K562 (cell line): ENCODE measurements at regions not wholly inside any gene's neighbourhood (a gene's known extent, or its start where the extent isn't known, plus 50 kb on each side); places are given as distances from the start of the nearest gene placed in this dataset.

Experiments
- ARID4B ChIP-seq: sonication (generic); formaldehyde crosslinking; IDR thresholded peaks from 2 replicates; pipeline ENCODE4 v1.8.0; 2022; ENCODE audit warnings: mild to moderate bottlenecking, missing genetic modification reagents
- CBFA2T2 ChIP-seq: fragments of 450-650 bp; conservative IDR thresholded peaks from 2 replicates; pipeline ENCODE4 v1.6.1; 2017; ENCODE audit warnings: mild to moderate bottlenecking
- CBFA2T3 ChIP-seq: fragments of 450-650 bp; IDR thresholded peaks from 2 replicates; pipeline ENCODE4 v1.6.1; 2017
- CHD4 ChIP-seq: fragments of 200-600 bp; sonication (generic); IDR thresholded peaks from 3 replicates; pipeline ENCODE4 v1.6.1; 2012; ENCODE audit warnings: low read depth, mild to moderate bottlenecking, mixed read lengths, low read length, inconsistent platforms; ENCODE audit not compliant: insufficient read depth, insufficient replicate concordance, poor library complexity, severe bottlenecking
- ESRRB ChIP-seq: fragments of 250-450 bp; sonication (Bioruptor Pico); IDR thresholded peaks from 2 replicates; pipeline ENCODE4 v1.5.0; 2020; ENCODE audit warnings: mild to moderate bottlenecking, moderate library complexity, borderline replicate concordance
- FOSL1 ChIP-seq: fragments of 200-800 bp; sonication (Bioruptor generic); conservative IDR thresholded peaks from 2 replicates; pipeline ENCODE4 v1.6.1; 2016; ENCODE audit warnings: missing genetic modification characterization, missing compliant biosample characterization
- KDM5B ChIP-seq: fragments of 200-600 bp; sonication (generic); IDR thresholded peaks from 2 replicates; pipeline ENCODE4 v1.6.1; 2012; ENCODE audit warnings: low read depth, mild to moderate bottlenecking, moderate library complexity, low read length, control low read depth, inconsistent platforms; ENCODE audit not compliant: insufficient replicate concordance
- MBD1 ChIP-seq: fragments of 250-450 bp; sonication (Bioruptor Pico); IDR thresholded peaks from 2 replicates; pipeline ENCODE4 v1.8.0; 2022; ENCODE audit warnings: inconsistent platforms
- MTA2 ChIP-seq: fragments of 450-650 bp; IDR thresholded peaks from 2 replicates; pipeline ENCODE4 v1.6.1; 2016; ENCODE audit warnings: low read depth
- NCOA1 ChIP-seq: fragments of 450-650 bp; IDR thresholded peaks from 2 replicates; pipeline ENCODE4 v1.6.1; 2016; ENCODE audit warnings: low read depth
- RAD21 ChIP-seq, 2 experiments: fragments of 250-450 bp in 1 of 2; fragments of 450-650 bp in 1 of 2; sonication (Bioruptor Pico) in 1 of 2; formaldehyde crosslinking in 1 of 2; IDR thresholded peaks in 1 of 2; conservative IDR thresholded peaks in 1 of 2; 2 replicates each; pipeline versions ENCODE4 v1.4.0 to v1.8.0; 2020 to 2022; ENCODE audit warnings: mild to moderate bottlenecking in 2 of 2, moderate library complexity in 1 of 2
- RBFOX2 ChIP-seq: fragments of 200-400 bp; formaldehyde crosslinking; IDR thresholded peaks from 2 replicates; pipeline ENCODE4 v1.6.1; 2017; ENCODE audit warnings: low read depth, mild to moderate bottlenecking, low read length, moderate library complexity
- SOX6 ChIP-seq: fragments of 450-650 bp; IDR thresholded peaks from 2 replicates; pipeline ENCODE4 v1.6.1; 2014; ENCODE audit warnings: mild to moderate bottlenecking
- ZBTB5 ChIP-seq: fragments of 450-650 bp; IDR thresholded peaks from 2 replicates; pipeline ENCODE4 v1.6.1; 2017; ENCODE audit warnings: antibody characterized with exemption
- ZNF253 ChIP-seq: fragments of 250-450 bp; sonication (Bioruptor Pico); conservative IDR thresholded peaks from 2 replicates; pipeline ENCODE4 v1.6.1; 2021; ENCODE audit warnings: mild to moderate bottlenecking
- ZNF740 ChIP-seq, 3 experiments: fragments of 200-800 bp in 1 of 3; sonication (Bioruptor generic) in 1 of 3; sonication (generic) in 1 of 3; formaldehyde crosslinking in 1 of 3; IDR thresholded peaks; 2 replicates each; pipeline versions ENCODE4 v1.6.1 to v1.8.0; 2016 to 2022; ENCODE audit warnings: mild to moderate bottlenecking in 2 of 3, missing compliant biosample characterization in 2 of 3, missing genetic modification characterization in 2 of 3, missing genetic modification reagents in 1 of 3
- ZNF77 ChIP-seq: fragments of 250-450 bp; sonication (Bioruptor Pico); IDR thresholded peaks from 2 replicates; pipeline ENCODE4 v1.5.0; 2020
- ZNF79 ChIP-seq: fragments of 250-450 bp; sonication (Bioruptor Pico); IDR thresholded peaks from 2 replicates; pipeline ENCODE4 v1.4.0; 2020; ENCODE audit warnings: low read depth, mild to moderate bottlenecking, moderate library complexity

- no peak for TF ChIP-seq MBD1 (CRISPR knock-in tag)
- TF ChIP-seq SOX6 = no peak
- peak; percentile 98 for TF ChIP-seq ZBTB5
- TF ChIP-seq CBFA2T2 = peak; percentile 69
- no peak for TF ChIP-seq ESRRB (CRISPR knock-in tag)
- no peak for TF ChIP-seq KDM5B
- TF ChIP-seq CBFA2T3 = peak; percentile 84
- peak; percentile 69; the same call in 1 of the 2 replicates for TF ChIP-seq MTA2
- no peak for TF ChIP-seq ZNF740 (CRISPR knock-in tag; IDR thresholded peaks at IDR 0.05)
- TF ChIP-seq ZNF740 (tag; IDR thresholded peaks at IDR 0.05) = no peak
- TF ChIP-seq ZNF253 (CRISPR knock-in tag) = no peak
- no peak for TF ChIP-seq ARID4B
- TF ChIP-seq RAD21 (CRISPR knock-in tag; conservative IDR thresholded peaks at IDR 0.05 in 1 of 2, IDR thresholded peaks at IDR 0.05 in 1 of 2) = no peak
- no peak for TF ChIP-seq CHD4
- TF ChIP-seq FOSL1 (tag) = no peak
- no peak for TF ChIP-seq ZNF77 (CRISPR knock-in tag)
- TF ChIP-seq ZNF79 (CRISPR knock-in tag) = no peak
- no peak for TF ChIP-seq NCOA1
- no peak for TF ChIP-seq RBFOX2
Observed at GRCh38 chr12:83335748-83336147, 649.0 kb downstream of the TMTC2 start (continued).
